Right ventricle myocardium superior (tissue), 1 donor: ENCODE measurements at regions not wholly inside any gene's neighbourhood (a gene's known extent, or its start where the extent isn't known, plus 50 kb on each side); places are given as distances from the start of the nearest gene placed in this dataset.
"Not testable (repeated sequence)": the region's sequence is repeated elsewhere in the genome, so short reads cannot be mapped to it uniquely, and the experiment has no call there.

ENCODE experiments used
- ATAC-seq: fragments of 200-7000 bp; cut with Tn5 transposase; one replicate; pipeline ENCODE4 v1.9.1; 2020; ENCODE audit warnings: mild to moderate bottlenecking; ENCODE audit not compliant: poor library complexity
- DNase-seq: peaks from one replicate; pipeline ENCODE4 v3.0.0-alpha.2; 2020
- intact Hi-C: fragments of 100-400 bp; cut with DNase I; formaldehyde crosslinking; loops from one replicate; pipeline ENCODE4 v1.11.2; 2022
- donor health status: DM: no; HTN: yes; CAD: no; lungs with severe emphysema.

DNA sequence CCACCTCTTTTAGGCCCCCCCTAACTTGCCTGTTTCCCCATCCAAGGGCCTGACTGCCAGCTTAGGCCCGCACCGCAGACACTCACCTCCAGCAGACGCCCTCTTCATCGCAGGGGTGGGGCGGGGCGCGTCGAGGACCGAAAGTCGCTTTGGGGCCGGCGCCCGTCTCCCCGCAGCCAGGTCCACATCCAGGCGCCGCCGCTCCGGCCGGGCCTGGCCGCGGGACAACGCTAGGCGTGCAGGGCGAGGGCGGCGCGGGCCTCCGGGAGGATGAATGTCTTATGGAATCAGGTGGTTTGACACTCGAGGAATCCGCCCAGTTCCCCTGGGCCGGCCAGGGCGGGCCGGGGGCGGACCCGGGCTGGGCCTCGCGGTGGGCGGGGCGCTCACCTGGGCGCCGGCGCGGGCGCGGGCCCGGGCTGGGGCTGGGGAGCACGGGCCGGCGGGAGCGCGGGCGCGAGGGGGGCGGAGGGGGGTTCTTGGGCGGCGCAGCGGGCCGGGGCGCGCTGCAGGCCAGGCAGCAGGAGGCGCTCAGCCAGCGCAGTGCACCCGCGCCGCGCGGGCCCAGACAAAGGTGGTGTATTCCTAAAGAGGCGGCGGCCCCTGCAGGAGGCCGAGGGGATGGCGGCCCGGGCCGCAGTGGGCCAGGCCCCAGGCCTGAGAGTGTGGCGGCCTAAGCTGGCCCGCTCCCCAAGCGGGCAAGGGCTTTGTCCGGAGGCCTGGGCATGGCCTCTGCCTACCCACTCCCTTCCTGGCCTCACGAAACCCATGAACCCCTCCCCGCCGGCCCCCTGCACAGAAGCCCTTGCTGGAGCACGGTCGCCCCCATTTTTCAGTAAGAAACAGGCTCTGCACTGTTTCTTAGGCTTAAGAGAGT lies 177.6 kb downstream of the IGLL1 start:
- DNase-seq, result no peak

DNA sequence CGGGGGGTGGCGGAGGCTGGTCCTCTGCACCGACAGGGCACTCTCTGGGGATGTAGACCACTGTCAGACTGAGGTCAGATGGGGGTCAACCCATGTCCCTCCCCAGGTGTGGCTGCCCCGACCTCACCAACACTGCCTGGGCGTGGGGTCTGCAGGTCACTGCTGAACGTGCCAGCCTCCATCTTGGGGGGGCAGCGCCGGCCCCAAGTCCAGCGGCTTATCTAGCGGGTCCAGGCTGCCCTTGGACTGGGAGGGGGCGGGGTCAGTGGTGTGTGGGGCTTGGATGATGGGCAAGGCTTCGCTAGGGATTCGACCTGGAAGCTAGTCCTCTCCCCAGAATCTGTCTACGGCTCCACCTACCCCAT lies 178.2 kb downstream of the IGLL1 start:
- no peak for DNase-seq
- ATAC-seq, result no peak
- intact Hi-C loops, result loop anchor here (2.0 to 10.0 kb wide), 2 partner anchors 17 to 133 kb away; no protein-coding TSS in a partner anchor

More for the DNA sequence above, 177.6 kb downstream of the IGLL1 start:
- peak; percentile 62 for ATAC-seq
- intact Hi-C loops, result loop anchor here (2.0 to 10.0 kb wide), 2 partner anchors 16 to 132 kb away; no protein-coding TSS in a partner anchor

DNA sequence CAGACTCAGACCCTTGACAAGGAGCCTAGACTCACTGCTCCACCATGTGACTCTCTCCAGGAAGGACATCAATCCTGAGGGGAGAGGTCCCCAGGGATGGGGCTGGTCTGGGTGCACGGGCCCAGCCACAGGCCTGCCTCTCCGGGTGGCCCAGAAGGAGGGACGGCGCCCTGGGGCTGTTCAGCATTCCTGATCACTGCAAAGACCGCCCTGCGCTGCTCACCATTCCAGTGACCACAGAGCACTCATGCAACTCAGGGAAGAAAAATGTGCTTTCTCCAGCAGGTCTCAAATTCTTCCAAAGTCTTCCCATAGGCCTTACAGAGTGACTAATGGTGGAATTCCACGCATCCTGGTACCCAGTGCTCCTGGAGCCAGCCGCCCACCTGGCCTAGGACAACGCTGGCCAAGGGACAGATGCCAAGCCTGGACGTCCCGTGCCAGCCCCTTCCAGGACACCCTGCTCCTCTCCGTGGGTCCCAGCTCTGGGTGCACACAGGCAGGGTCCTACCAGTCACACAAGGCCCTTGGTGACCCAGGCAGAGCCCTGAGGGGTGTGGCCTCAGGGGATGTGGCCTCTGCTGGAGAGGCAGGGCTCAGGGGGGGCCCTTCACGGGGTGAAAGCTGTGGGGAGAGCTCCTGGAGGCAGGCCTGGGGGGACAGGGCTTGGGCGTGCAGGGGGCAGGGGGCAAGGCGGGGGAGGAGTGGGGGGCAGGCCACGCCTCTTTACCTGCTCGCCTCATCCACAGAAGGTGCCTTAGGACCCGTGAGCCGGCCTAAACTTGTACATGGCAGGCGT lies 178.8 kb downstream of the IGLL1 start:
- ATAC-seq (no peak), DNase-seq (no peak)
- intact Hi-C loops, result loop anchor here (10.0 kb wide), 1 partner anchor 133 kb away; no protein-coding TSS in a partner anchor

DNA sequence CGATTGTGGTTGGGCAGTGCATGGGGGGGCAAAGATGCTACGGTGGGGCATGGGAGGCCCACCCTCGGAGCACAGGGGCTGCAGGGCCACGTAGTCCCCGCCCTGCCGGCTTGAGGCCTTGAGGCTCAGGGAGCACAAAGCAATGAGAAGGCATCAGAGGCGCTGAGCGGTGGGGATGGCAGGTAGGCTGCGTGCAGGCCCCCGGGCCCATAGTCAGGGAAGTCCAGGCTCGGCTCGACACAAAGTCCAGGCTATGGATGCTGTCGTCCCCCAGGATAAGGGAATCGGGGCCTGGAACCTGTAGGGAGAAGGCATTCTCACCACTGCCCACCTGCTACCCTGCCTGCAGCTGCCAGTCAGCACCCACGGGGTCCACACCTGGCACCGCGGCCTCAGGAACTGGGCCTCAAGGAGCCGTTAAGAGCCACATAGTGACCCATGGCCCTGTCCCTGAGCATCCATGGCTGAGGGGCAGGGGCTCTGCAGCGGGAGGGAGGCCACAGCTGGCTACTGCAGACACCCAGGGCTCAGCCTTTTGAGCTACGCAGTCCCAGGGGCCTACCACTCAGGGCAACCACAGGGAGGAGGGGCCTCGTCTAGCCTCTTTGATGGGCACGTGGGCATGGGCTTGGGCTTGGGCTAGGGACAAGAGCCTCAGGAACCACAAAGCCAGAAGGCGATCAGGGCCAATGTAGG lies 179.7 kb downstream of the IGLL1 start:
- DNase-seq (no peak), ATAC-seq (no peak)
- intact Hi-C loops, result loop anchor here (10.0 kb wide), 1 partner anchor 134 kb away; no protein-coding TSS in a partner anchor

DNA sequence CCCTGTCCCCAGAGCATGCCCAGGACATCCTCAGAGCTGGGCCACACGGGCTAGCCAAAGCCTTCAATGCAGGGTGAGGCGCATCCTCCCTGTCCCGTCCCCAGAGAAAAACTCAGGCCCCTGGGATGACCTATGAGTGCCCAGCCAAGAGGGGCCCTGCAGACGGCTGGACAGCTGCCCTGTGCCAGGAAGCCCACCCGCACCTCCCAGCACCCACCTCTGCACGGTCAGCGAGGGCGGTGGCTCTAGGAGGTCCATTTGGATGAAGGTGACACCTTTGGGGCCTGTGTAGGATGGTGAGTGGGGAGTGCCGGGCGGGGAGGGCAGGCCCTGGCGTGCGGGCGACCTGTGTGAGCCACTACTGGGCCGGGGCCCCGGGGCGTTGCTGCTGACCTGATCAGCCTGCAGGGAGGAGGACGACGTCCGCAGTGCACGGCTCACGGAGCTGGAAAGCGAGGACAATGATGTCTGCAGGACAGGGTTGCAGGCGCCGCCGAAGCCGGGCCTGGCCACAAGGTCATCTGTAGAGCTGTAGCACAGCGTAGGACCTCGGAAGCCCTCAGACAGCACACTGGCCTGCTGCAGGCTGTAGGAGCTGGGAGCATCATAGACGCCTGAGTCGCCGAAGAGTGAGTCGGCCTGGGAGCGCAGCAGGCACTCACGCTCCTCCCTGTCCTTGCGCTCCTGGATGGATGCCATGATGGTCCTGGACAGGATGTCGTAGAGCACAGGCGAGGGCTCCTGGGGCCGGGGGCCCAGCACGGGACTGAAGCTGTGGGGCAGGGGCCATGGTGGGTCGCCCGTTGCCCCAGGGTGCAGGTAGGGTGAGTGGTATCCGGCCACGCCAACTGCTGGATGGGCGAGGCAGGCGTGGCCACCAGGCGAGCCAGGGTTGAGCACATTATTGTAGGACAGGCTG lies 180.5 kb downstream of the IGLL1 start:
- DNase-seq, result no peak
- ATAC-seq, result no peak
- intact Hi-C loops, result loop anchor here (10.0 kb wide), 1 partner anchor 135 kb away; no protein-coding TSS in a partner anchor

DNA sequence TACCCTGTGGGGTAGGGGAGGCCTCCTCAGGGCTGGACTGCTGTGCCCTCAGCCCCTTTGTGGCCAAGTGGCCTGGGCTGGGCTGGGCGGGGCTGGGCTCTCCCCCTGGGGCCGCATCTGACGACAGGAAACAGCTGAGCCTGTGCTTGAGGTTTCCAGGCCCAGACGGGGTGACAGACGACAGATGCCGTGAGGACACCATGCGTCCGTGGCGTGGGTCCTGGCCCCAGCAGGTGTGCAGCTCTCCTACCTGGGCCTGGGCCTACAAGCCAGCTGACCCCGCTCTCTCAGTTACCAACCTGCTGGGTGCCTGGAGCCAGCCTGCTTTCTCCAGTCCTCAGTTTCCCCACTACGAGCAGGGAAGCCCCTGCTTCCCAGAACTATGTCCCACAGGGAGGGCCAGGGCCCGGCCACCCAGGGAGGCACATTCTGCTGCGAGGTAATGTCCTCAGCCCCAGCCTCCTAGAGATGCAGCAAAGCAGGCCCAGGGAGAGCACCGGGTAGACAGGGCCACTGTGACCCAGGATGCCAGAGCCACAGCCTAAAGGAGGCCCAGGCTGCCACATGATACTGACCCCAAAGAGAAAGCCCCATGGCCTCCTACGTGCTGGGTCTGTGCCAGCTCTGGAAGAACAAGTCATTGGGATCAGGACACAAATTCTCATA lies 181.3 kb downstream of the IGLL1 start:
- DNase-seq (no peak), ATAC-seq (no peak)
- intact Hi-C loops, result no loop called here

DNA sequence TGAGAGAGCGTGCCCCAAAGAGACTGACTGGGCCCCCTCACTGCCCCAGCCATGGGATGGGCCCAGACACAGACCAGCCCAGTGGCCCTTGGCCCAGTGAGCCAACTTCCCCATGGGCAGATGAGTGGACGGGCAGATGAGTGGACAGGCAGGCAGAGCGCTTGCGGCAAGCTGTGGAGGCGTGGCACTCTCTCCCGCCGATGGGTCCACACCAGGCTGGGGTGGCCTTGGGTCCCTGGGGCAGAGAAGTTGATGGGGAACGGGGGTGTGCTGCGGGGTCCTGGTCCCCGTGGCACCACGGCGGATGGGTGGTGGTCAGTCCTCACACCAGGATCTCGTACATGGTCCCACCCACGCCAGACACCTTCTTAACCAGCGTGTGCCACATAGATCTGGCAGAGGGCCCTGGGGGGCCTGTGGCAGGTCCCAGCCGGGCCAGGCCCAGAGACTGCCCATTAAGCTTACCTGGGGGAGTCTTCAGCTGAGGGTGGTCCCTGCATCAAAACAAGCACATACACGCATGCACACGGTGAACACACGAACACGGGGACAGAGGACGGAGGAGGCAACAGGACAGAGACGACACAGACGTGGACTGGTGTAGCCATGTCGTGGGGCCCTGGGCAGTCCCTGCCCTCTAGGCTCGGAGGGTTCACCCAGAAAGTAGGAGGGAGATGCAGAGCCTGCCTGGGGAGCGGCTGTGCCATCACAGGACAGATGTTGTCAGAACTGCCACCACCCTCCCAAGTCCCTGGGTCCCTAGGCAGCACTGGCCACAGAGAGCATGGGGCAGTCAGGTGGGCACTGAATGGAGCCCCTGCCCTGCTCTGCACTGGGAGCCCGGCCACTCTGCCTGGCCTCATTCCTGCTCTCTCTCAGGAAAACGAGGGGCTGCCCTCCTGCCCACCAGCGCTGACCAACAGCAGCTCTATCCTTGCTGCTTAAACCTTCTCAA lies 182.2 kb downstream of the IGLL1 start:
- no peak for ATAC-seq
- DNase-seq, result no peak
- intact Hi-C loops, result no loop called here

DNA sequence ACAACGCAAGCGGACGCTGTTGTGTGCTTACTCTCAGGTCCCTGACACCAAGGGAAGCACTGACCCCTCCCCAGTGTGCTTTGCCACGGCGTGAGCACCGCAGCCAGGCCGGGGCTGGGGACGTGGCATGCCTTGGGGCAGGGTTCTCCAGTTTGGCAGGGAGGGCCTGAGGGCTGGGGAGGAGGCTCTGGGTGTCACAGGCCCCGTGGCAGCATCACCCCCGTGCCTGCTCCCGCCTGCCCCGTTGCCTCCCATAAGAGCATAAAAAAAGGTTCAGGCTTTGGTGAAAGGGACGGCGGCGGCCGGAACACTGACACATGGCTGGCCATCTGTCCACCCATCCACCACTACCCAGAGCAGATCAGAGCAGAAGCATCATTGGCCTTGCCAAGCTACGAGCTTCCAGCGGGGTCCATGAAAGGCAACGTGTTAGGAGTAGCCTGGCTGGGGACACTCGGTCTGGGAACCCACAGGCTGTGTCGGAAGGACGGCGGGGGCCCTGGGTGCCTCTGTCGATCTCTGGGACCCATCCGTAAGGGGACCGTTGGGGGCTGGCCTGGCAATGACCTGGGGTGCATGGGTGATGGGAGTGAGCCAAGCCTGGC lies 183.0 kb downstream of the IGLL1 start:
- DNase-seq, result peak; percentile 33
- intact Hi-C loops, result no loop called here
- no peak for ATAC-seq

DNA sequence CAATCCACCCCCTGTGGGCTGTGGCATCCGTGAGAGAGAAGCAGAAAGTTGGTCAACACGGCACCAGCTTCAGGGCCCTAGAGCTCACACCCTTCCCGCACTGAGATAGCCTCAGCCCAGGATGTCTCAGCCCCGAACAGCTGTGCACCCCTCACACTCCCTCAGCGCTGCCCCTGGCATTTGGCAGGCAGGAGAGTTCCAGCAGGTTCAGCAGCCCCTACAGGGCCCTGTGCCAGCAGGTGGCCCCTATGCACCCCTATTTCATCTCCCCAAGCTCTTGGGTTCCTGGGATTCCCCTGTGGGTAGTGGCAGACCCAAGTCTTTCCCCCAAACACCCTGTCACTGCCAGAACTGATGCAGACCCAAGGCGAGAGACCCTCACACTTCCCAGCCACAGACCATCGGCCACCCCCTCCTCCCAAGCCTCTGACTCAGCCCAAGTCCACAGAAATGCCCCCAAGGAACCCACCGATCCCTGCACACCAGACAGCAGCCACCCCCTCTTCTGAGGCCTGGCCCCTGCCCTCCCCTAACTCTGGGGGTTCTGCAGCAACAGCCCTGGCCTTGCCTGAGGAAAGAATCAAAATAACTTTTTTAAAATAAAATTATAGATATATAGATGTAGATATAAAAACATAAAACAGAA lies 183.6 kb downstream of the IGLL1 start:
- intact Hi-C loops, result no loop called here
- no peak for ATAC-seq
- DNase-seq, result peak; percentile 17

DNA sequence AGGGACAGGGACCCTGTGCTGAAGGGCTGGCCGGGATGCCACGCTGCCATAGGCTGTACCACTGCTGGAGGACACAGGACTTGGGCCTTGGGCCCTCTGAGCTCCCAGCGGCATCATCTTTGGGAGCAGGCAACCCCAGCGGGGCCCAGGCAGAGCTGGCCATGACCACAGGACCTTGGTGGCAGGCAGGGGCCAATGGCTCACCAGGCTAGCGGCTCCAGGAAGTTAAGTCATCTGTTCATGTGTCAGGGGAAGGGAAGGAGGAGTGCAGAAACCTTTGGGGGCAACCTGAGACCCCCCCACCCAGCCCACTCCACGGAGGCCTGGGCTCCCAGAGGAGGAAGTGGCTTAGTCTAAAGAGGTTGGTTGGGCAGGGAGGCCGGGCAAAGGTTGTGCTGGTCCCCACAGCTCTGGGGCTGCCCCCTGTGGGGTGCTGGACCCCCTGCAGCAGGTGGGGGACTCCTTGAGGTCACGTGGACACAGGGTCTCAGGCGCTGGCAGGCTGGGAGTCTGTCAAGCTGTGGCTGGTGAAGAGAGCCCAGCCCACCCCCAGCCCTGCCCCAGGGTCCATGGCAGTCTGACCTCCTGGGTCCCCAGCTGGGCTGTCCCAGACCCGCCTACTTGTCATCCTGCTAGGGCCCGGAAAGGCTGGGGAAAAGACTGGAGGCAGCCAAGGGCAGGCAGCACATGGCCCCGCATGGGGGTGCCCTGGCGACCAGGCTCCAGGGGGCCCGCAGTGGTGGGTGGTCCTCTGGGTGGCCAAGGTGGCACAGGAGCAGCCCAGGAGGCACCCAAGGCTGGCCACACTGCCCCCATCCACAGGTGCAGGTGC lies 184.3 kb downstream of the IGLL1 start:
- intact Hi-C loops, result no loop called here
- no peak for ATAC-seq
- DNase-seq, result peak; percentile 20

DNA sequence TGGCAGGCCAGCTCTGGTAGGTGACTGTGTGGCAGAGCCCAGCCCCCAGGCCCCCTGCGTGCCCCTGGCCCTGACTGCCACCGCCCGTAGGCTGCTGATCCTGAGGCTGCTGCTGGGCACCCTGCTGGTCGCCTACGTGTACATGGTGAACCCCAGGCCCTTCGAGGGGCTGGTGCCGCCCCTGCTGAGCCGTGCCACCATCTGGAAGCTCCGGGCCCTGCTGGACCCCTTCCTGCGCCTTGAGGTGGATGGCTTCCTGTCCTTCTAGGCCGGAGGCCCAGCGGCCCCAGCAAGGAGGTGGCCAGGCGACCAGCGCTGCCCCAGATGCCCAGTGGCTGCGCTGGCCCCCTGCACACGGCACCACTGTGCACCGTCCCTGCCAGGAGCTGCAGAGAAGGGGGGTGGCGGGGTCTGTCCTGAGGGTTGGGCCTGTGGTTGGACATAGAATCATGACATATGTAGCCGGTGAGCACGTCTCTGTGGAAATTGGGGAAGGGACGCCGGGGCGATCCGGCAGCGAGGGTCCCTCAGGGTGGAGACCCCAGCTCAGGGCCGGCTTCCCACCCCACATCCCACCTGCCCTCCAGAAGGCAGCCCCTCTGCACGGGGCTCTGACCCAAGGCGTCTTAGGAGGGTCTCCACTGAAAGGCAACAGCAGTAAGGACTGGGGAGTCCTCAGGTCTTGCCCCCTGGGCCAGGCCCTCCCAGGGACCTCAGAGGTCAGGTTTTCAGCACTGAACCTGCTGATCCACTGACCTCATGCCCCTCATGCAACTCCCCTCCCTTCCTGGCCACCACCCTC lies 185.4 kb downstream of the IGLL1 start:
- peak; percentile 30 for DNase-seq
- ATAC-seq, result no peak
- intact Hi-C loops, result no loop called here

DNA sequence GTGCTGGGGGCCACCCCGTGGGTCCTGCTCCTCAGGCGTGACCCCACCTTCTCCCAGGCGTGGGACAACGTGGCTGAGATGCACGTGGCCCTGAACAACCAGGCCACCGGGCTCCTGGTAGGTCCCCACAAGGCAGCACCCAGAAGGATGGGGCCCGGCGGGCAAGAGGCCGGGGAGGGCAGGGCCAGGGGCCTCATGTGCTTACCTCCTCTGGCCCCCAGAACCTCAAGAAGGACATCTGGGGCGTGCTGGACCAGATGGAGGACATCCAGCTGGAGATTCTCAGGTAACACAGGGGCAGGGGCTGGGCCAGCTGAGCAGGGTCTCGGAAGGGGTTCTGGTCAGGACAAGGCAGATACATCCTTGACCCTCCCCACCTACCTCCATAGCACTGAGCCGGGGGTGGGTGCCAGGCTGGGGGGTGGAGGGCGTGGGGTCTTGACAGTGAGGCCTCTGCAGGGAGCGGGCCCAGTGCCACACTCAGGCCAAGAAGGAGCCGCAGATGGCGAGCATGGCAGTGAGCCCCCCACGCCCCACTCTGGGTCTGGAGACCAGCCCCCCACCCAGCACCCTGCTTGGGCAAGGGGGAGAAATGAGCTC lies 186.3 kb downstream of the IGLL1 start:
- ATAC-seq (no peak), DNase-seq (no peak)
- intact Hi-C loops, result no loop called here

DNA sequence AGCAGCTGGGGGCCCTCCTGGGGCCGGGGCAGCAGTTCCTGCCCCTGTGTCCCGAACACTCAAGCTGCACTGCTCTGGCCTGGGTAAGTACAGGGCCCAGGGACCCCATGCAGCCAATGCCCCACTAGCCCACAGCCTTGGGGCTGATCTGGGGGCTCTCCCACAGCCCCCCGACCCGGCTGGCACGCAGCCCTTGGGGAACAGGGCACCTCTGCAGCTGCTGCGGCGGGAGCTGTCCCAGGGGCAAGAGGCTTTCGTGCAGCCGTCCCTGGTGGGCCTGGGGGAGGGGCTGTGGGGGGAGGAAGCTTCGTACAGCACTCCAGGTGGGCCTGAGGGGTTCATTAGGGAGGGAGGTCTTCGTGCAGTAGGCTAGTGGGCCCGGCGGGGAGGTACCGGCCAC lies 186.9 kb downstream of the IGLL1 start:
- intact Hi-C loops, DNase-seq, ATAC-seq: not testable (repeated sequence)
